IPS-15b (cell line): ENCODE measurements at regions not wholly inside any gene's neighbourhood (a gene's known extent, or its start where the extent isn't known, plus 50 kb on each side); places are given as distances from the start of the nearest gene placed in this dataset.

Source experiments
- H3K27me3 ChIP-seq: one replicate; pipeline ENCODE4 v1.6.1; 2013; ENCODE audit warnings: low read length; ENCODE audit not compliant: control insufficient read depth, insufficient read depth
- H3K36me3 ChIP-seq: one replicate; pipeline ENCODE4 v1.6.1; 2013; ENCODE audit warnings: low read length; ENCODE audit not compliant: control insufficient read depth, insufficient read depth
- H3K4me1 ChIP-seq: one replicate; pipeline ENCODE4 v1.6.1; 2013; ENCODE audit warnings: mild to moderate bottlenecking, low read length; ENCODE audit not compliant: control insufficient read depth, insufficient read depth
- H3K4me3 ChIP-seq: one replicate; pipeline ENCODE4 v1.5.1; 2013; ENCODE audit warnings: low read depth, low read length
- H3K9ac ChIP-seq: one replicate; pipeline ENCODE4 v1.6.1; 2013; ENCODE audit warnings: low read depth, mild to moderate bottlenecking, low read length
- H3K9me3 ChIP-seq: one replicate; pipeline ENCODE4 v1.6.1; 2013; ENCODE audit warnings: mild to moderate bottlenecking, low read length; ENCODE audit not compliant: control insufficient read depth, insufficient read depth

DNA sequence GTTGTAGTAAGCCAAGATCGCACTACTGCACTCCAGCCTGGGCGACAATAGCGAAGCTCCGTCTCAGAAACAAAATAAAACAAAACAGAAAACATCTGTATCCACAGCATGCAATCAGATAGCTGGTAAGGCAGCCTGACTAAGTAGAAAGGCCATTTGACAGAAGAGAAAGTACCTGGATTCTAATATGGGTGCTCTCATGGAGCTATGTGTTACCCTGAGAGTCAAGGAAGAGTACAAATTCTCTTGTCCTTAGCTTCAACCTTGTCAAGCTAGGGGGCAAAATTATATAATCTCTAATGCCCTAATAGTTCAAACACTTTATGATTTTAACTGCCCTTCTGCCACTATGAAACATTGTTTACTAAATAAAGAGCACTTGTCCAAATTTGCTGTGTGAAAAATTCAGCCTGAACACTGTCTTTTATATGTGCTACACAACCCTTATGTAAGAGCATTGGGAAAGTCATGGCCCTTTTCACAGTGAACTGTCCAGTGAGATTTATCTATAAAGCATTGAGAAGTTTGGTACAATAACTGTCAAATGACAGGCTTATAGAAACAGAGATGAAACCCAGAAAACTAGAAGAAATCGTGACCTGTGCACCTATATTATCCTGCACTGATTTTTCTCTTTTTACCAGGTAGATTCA, 51.2 kb upstream of the PRKG1 start:
- H3K9me3 ChIP-seq, result no peaks in the 10 kb centered on the region
- no peaks in the 10 kb centered on the region for H3K4me1 ChIP-seq
- no peaks in the 10 kb centered on the region for H3K27me3 ChIP-seq
- no peaks in the 10 kb centered on the region for H3K36me3 ChIP-seq
- no peak overlapping the region for H3K4me3 ChIP-seq
- H3K9ac ChIP-seq, result no peak overlapping the region

DNA sequence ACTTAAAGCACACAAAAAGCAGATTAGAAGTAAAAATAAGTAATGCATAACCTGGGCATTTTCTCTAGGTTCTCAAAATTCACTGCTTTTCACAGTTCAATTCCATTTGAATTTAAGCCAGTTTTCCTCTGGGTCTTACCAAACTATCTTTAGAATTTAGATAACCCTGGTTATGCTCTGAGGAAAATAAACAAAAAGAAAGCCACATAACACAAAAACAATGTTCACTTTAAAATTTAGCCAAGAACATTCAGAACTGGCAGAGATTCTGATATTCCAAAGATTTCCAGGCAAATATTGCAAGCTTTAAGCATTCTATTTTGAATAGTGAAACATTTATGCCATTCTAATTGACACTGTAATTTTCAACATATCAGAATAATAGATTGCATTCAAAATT, 50.7 kb upstream of the PRKG1 start:
- Histone ChIP-seq H3K9ac (no peak overlapping the region), H3K4me1 (no peaks in the 10 kb centered on the region), H3K27me3 (no peaks in the 10 kb centered on the region), H3K9me3 (no peaks in the 10 kb centered on the region), H3K36me3 (no peaks in the 10 kb centered on the region), H3K4me3 (no peak overlapping the region)
